ENCODE measurements at regions not wholly inside any gene's neighbourhood (a gene's known extent, or its start where the extent isn't known, plus 50 kb on each side); places are given as distances from the start of the nearest gene placed in this dataset.
A peak's percentile ranks its signal among the peaks of the same experiment; 100 is the strongest.

- no peak for ATAC-seq
- DNase-seq = no peak
- H3K4me1 Mint-ChIP-seq (ENCODE audit: low read depth) = no peaks in the 10 kb centered on the region
- H3K36me3 Mint-ChIP-seq (ENCODE audit: insufficient read depth) = no peaks in the 10 kb centered on the region
- no peaks in the 10 kb centered on the region for H3K27me3 Mint-ChIP-seq (ENCODE audit: low read depth)
- no peaks in the 10 kb centered on the region for H3K9me3 Mint-ChIP-seq
- H3K4me3 Mint-ChIP-seq = no peak overlapping the region
Observed at GRCh38 chr2:226064932-226065570, 665.5 kb downstream of the NYAP2 start.

GRCh38 chr2:226063704-226064440, 664.4 kb downstream of the NYAP2 start:
- H3K4me1 Mint-ChIP-seq (ENCODE audit: low read depth) = no peaks in the 10 kb centered on the region
- H3K4me3 Mint-ChIP-seq = no peak overlapping the region
- ATAC-seq (no peak), DNase-seq (no peak)
- H3K36me3 Mint-ChIP-seq (ENCODE audit: insufficient read depth) = no peaks in the 10 kb centered on the region
- H3K9me3 Mint-ChIP-seq = no peaks in the 10 kb centered on the region
- no peaks in the 10 kb centered on the region for H3K27me3 Mint-ChIP-seq (ENCODE audit: low read depth)

GRCh38 chr2:226059961-226060627, 660.6 kb downstream of the NYAP2 start:
- Mint-ChIP-seq H3K36me3 (ENCODE audit: insufficient read depth) (no peaks in the 10 kb centered on the region), H3K4me3 (no peak overlapping the region), H3K27me3 (ENCODE audit: low read depth) (no peaks in the 10 kb centered on the region), H3K9me3 (no peaks in the 10 kb centered on the region), H3K4me1 (ENCODE audit: low read depth) (no peaks in the 10 kb centered on the region)
- ATAC-seq = no peak
- DNase-seq = no peak

DNA sequence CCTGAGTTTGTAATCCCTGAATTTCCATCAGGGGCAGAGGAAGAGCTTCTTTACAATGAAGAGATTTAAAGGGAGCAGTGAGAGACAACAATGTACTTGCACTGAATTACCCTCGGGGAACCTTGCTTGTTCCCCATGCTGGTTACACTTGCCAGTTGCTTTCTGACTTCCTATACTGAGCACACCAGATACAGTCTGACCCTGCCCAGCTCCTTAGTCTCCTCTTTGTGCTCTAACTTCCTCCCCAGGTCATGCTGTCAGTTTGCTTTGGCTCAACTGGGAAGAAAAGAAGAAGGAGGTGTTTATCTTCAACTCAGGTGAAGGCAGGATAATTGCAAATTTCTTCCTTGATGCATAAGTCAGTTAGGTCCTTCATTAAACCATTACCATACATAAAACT, 658.4 kb downstream of the NYAP2 start:
- Mint-ChIP-seq H3K4me3 (no peak overlapping the region), H3K4me1 (ENCODE audit: low read depth) (no peaks in the 10 kb centered on the region), H3K9me3 (no peaks in the 10 kb centered on the region), H3K27me3 (ENCODE audit: low read depth) (no peaks in the 10 kb centered on the region), H3K36me3 (ENCODE audit: insufficient read depth) (no peaks in the 10 kb centered on the region)
- ATAC-seq (no peak), DNase-seq (no peak)

- no peaks in the 10 kb centered on the region for H3K27me3 Mint-ChIP-seq (ENCODE audit: low read depth)
- no peak for DNase-seq
- no peak overlapping the region for H3K4me3 Mint-ChIP-seq
- no peaks in the 10 kb centered on the region for H3K9me3 Mint-ChIP-seq
- no peaks in the 10 kb centered on the region for H3K4me1 Mint-ChIP-seq (ENCODE audit: low read depth)
- no peak for ATAC-seq
- no peaks in the 10 kb centered on the region for H3K36me3 Mint-ChIP-seq (ENCODE audit: insufficient read depth)
Observed at GRCh38 chr2:226057365-226057764, 657.9 kb downstream of the NYAP2 start.

GRCh38 chr2:226052772-226053416, 653.4 kb downstream of the NYAP2 start:
- no peak overlapping the region for H3K4me3 Mint-ChIP-seq
- H3K4me1 Mint-ChIP-seq (ENCODE audit: low read depth) = no peaks in the 10 kb centered on the region
- H3K36me3 Mint-ChIP-seq (ENCODE audit: insufficient read depth) = no peaks in the 10 kb centered on the region
- no peaks in the 10 kb centered on the region for H3K9me3 Mint-ChIP-seq
- no peak for DNase-seq
- no peak for ATAC-seq
- H3K27me3 Mint-ChIP-seq (ENCODE audit: low read depth) = no peaks in the 10 kb centered on the region

DNA sequence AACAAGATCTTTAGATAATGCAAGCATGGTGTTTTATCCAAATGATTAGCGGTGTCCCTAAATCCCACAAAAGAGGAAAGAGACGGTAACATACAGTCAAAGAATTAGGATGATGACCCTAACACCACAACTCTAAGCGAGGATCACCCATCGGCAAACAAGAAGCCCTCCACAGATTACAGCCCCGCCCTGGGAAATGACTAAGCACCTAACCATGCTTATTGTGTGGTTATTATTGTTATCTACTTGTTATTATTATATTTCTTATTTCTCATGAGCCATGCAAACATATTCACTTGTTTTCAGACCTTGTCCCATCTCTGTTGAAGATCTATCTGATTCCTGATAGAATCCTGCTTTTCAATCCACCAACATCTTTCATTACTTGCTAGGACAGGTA, 651.3 kb downstream of the NYAP2 start:
- ATAC-seq = no peak
- Mint-ChIP-seq H3K36me3 (ENCODE audit: insufficient read depth) (no peaks in the 10 kb centered on the region), H3K27me3 (ENCODE audit: low read depth) (peaks cover under 1% of the 10 kb centered on the region), H3K9me3 (no peaks in the 10 kb centered on the region), H3K4me1 (ENCODE audit: low read depth) (no peaks in the 10 kb centered on the region), H3K4me3 (no peak overlapping the region)
- DNase-seq = no peak

GRCh38 chr2:226048611-226049010, 649.1 kb downstream of the NYAP2 start:
- ATAC-seq = no peak
- no peak for DNase-seq
- H3K9me3 Mint-ChIP-seq = no peaks in the 10 kb centered on the region

GRCh38 chr2:226045080-226045479, 645.6 kb downstream of the NYAP2 start:
- Mint-ChIP-seq H3K4me3 (no peak overlapping the region), H3K9me3 (no peaks in the 10 kb centered on the region), H3K4me1 (ENCODE audit: low read depth) (no peaks in the 10 kb centered on the region), H3K27me3 (ENCODE audit: low read depth) (peaks cover 14% of the 10 kb centered on the region), H3K36me3 (ENCODE audit: insufficient read depth) (no peaks in the 10 kb centered on the region)
- ATAC-seq (no peak), DNase-seq (no peak)

More at GRCh38 chr2:226048611-226049010, 649.1 kb downstream of the NYAP2 start:
- Mint-ChIP-seq H3K4me1 (ENCODE audit: low read depth) (no peaks in the 10 kb centered on the region), H3K4me3 (no peak overlapping the region), H3K27me3 (ENCODE audit: low read depth) (peaks cover 7% of the 10 kb centered on the region), H3K36me3 (ENCODE audit: insufficient read depth) (no peaks in the 10 kb centered on the region)

- no peaks in the 10 kb centered on the region for H3K4me1 Mint-ChIP-seq (ENCODE audit: low read depth)
- DNase-seq (no peak), ATAC-seq (no peak)
- no peaks in the 10 kb centered on the region for H3K36me3 Mint-ChIP-seq (ENCODE audit: insufficient read depth)
- no peak overlapping the region for H3K4me3 Mint-ChIP-seq
- H3K9me3 Mint-ChIP-seq = no peaks in the 10 kb centered on the region
- H3K27me3 Mint-ChIP-seq (ENCODE audit: low read depth) = peaks cover 22% of the 10 kb centered on the region
Observed at GRCh38 chr2:226040344-226040900, 640.9 kb downstream of the NYAP2 start.

GRCh38 chr2:226037526-226037925, 638.0 kb downstream of the NYAP2 start:
- Mint-ChIP-seq H3K4me1 (ENCODE audit: low read depth) (no peaks in the 10 kb centered on the region), H3K27me3 (ENCODE audit: low read depth) (peaks cover 26% of the 10 kb centered on the region), H3K36me3 (ENCODE audit: insufficient read depth) (no peaks in the 10 kb centered on the region), H3K4me3 (no peak overlapping the region), H3K9me3 (no peaks in the 10 kb centered on the region)
- ATAC-seq (no peak), DNase-seq (no peak)

- Mint-ChIP-seq H3K27me3 (ENCODE audit: low read depth) (peaks cover 41% of the 10 kb centered on the region), H3K36me3 (ENCODE audit: insufficient read depth) (no peaks in the 10 kb centered on the region), H3K9me3 (no peaks in the 10 kb centered on the region), H3K4me3 (peak overlapping the region; percentile 69), H3K4me1 (ENCODE audit: low read depth) (peaks cover 16% of the 10 kb centered on the region)
- no peak for DNase-seq
- peak; percentile 67 to 71 for ATAC-seq
Observed at GRCh38 chr2:226031647-226032501, 632.4 kb downstream of the NYAP2 start.

- H3K36me3 Mint-ChIP-seq (ENCODE audit: insufficient read depth) = no peaks in the 10 kb centered on the region
- peak overlapping the region; percentile 69 for H3K4me3 Mint-ChIP-seq
- no peaks in the 10 kb centered on the region for H3K9me3 Mint-ChIP-seq
- no peak for DNase-seq
- peak; percentile 60 to 69 for ATAC-seq
- peaks cover 39% of the 10 kb centered on the region for H3K27me3 Mint-ChIP-seq (ENCODE audit: low read depth)
- H3K4me1 Mint-ChIP-seq (ENCODE audit: low read depth) = peaks cover 16% of the 10 kb centered on the region
Observed at GRCh38 chr2:226030788-226031646, 631.5 kb downstream of the NYAP2 start.
